HEK293T (cell line): ENCODE measurements at regions not wholly inside any gene's neighbourhood (a gene's known extent, or its start where the extent isn't known, plus 50 kb on each side); places are given as distances from the start of the nearest gene placed in this dataset.

Experiments used
- ARNT ChIP-seq: fragments of 450-650 bp; IDR thresholded peaks from 2 replicates; pipeline ENCODE4 v1.6.1; 2017; ENCODE audit warnings: mild to moderate bottlenecking
- BHLHE40 ChIP-seq: fragments of 450-650 bp; IDR thresholded peaks from 2 replicates; pipeline ENCODE4 v1.6.1; 2016; ENCODE audit warnings: mild to moderate bottlenecking, moderate library complexity, borderline replicate concordance
- ELF4 ChIP-seq: fragments of 450-650 bp; IDR thresholded peaks from 2 replicates; pipeline ENCODE4 v1.6.1; 2017; ENCODE audit warnings: antibody characterized with exemption
- FOXK2 ChIP-seq: fragments of 450-650 bp; IDR thresholded peaks from 2 replicates; pipeline ENCODE4 v1.6.1; 2016; ENCODE audit warnings: mild to moderate bottlenecking
- HDGF ChIP-seq: fragments of 450-650 bp; IDR thresholded peaks from 2 replicates; pipeline ENCODE4 v1.6.1; 2017; ENCODE audit warnings: antibody characterized with exemption, borderline replicate concordance
- L3MBTL2 ChIP-seq: fragments of 450-650 bp; conservative IDR thresholded peaks from 2 replicates; pipeline ENCODE4 v1.6.1; 2016; ENCODE audit warnings: mild to moderate bottlenecking
- NFRKB ChIP-seq: fragments of 450-650 bp; IDR thresholded peaks from 2 replicates; pipeline ENCODE4 v1.6.1; 2016; ENCODE audit warnings: mild to moderate bottlenecking, moderate library complexity
- SP1 ChIP-seq: fragments of 450-650 bp; IDR thresholded peaks from 2 replicates; pipeline ENCODE4 v1.6.1; 2017
- TARDBP ChIP-seq: fragments of 450-650 bp; IDR thresholded peaks from 2 replicates; pipeline ENCODE4 v1.6.1; 2016
- ZNF384 ChIP-seq: fragments of 450-650 bp; IDR thresholded peaks from 2 replicates; pipeline ENCODE4 v1.6.1; 2016
- TF ChIP-seq, protein P1 (sequence below): fragments of 450-650 bp; IDR thresholded peaks from 2 replicates; pipeline ENCODE4 v1.6.1; 2016

DNA sequence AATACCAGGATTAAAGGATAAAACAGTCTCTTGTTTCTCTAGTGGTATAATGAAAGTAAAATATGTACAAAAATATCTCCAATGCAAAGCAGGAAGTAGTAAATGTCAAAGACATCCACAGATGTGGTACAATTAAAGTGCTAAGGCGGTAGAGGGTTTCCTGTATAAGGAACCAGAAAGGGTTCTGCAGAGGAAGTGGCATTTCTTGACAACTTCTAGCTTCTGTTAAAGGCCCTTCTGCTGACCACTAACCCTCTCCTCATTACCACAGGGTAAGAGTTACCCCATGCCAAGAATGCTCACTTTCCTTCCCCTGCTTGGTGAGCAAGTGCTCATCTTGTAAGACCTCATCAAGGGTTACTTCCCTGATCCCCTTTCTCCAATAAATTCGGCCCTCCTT is 883.6 kb upstream of the NR2F2 start:
- TF ChIP-seq HDGF: no peak
- TF ChIP-seq NFRKB: no peak
- TF ChIP-seq ZNF384: no peak
- TF ChIP-seq SP1: no peak
- TF ChIP-seq, protein P1, sequence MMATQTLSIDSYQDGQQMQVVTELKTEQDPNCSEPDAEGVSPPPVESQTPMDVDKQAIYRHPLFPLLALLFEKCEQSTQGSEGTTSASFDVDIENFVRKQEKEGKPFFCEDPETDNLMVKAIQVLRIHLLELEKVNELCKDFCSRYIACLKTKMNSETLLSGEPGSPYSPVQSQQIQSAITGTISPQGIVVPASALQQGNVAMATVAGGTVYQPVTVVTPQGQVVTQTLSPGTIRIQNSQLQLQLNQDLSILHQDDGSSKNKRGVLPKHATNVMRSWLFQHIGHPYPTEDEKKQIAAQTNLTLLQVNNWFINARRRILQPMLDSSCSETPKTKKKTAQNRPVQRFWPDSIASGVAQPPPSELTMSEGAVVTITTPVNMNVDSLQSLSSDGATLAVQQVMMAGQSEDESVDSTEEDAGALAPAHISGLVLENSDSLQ: no peak
- TF ChIP-seq ELF4: no peak
- no peak for TF ChIP-seq BHLHE40
- no peak for TF ChIP-seq L3MBTL2
- TF ChIP-seq TARDBP: no peak
- TF ChIP-seq ARNT: no peak
- TF ChIP-seq FOXK2: no peak
